Neural cell (in vitro differentiated cells): ENCODE measurements at regions not wholly inside any gene's neighbourhood (a gene's known extent, or its start where the extent isn't known, plus 50 kb on each side); places are given as distances from the start of the nearest gene placed in this dataset.

Experiments
- H2AFZ ChIP-seq: fragments of 200-600, 300-800 bp; sonication (generic), shearing (Covaris generic); 2 replicates; pipeline ENCODE4 v1.6.0; 2014; ENCODE audit warnings: low read depth, mild to moderate bottlenecking, antibody characterized with exemption, low read length, moderate library complexity
- H3F3A ChIP-seq: fragments of 200-600 bp; shearing (Covaris generic); 2 replicates; pipeline ENCODE4 v1.6.1; 2016; ENCODE audit warnings: mild to moderate bottlenecking, moderate library complexity, mixed read lengths, antibody characterized with exemption, low read length; ENCODE audit not compliant: insufficient read depth, poor library complexity, severe bottlenecking
- H3K27ac ChIP-seq: fragments of 200-600, 300-800 bp; sonication (generic), shearing (Covaris generic); 2 replicates; pipeline ENCODE4 v1.5.1; 2014; ENCODE audit warnings: mild to moderate bottlenecking, low read length, moderate library complexity
- H3K27me3 ChIP-seq: fragments of 300-800, 200-600 bp; sonication (generic), shearing (Covaris generic); 2 replicates; pipeline ENCODE4 v1.6.0; 2014; ENCODE audit warnings: mild to moderate bottlenecking, low read depth, low read length, moderate library complexity; ENCODE audit not compliant: insufficient read depth
- H3K36me3 ChIP-seq: fragments of 300-800, 200-600 bp; sonication (generic), shearing (Covaris generic); 2 replicates; pipeline ENCODE4 v1.5.1; 2014; ENCODE audit warnings: mild to moderate bottlenecking, antibody characterized with exemption, low read length, moderate library complexity; ENCODE audit not compliant: insufficient read depth
- H3K4me2 ChIP-seq: fragments of 300-800, 200-600 bp; sonication (generic), shearing (Covaris generic); 2 replicates; pipeline ENCODE4 v1.6.0; 2014; ENCODE audit warnings: mild to moderate bottlenecking, low read length
- H3K4me3 ChIP-seq: fragments of 300-800, 200-600 bp; sonication (generic), shearing (Covaris generic); 2 replicates; pipeline ENCODE4 v1.5.1; 2014; ENCODE audit warnings: mild to moderate bottlenecking, low read length, moderate library complexity
- H3K79me2 ChIP-seq: fragments of 200-600 bp; shearing (Covaris generic); replicated peaks from 2 replicates; pipeline ENCODE4 v1.6.0; 2014; ENCODE audit warnings: mild to moderate bottlenecking, low read length, moderate library complexity; ENCODE audit not compliant: insufficient read depth
- H3K9ac ChIP-seq: fragments of 300-800, 200-600 bp; sonication (generic), shearing (Covaris generic); 2 replicates; pipeline ENCODE4 v1.6.1; 2016; ENCODE audit warnings: mild to moderate bottlenecking, low read length, mixed read lengths
- H3K9me2 ChIP-seq: fragments of 200-600 bp; shearing (Covaris generic); 2 replicates; pipeline ENCODE4 v1.6.1; 2016; ENCODE audit warnings: mild to moderate bottlenecking, low read length, mixed read lengths; ENCODE audit not compliant: insufficient read depth
- H3K9me3 ChIP-seq: fragments of 200-600, 300-800 bp; sonication (generic), shearing (Covaris generic); 2 replicates; pipeline ENCODE4 v1.6.1; 2016; ENCODE audit warnings: mild to moderate bottlenecking, mixed run types, low read length, moderate library complexity, mixed read lengths
- H4K20me1 ChIP-seq: fragments of 200-600 bp; shearing (Covaris generic); 2 replicates; pipeline ENCODE4 v1.6.1; 2016; ENCODE audit warnings: mild to moderate bottlenecking, mixed run types; ENCODE audit not compliant: insufficient read depth
- EP300 ChIP-seq: fragments of 450-650 bp; conservative IDR thresholded peaks from 2 replicates; pipeline ENCODE4 v1.6.1; 2014; ENCODE audit warnings: antibody characterized with exemption, mild to moderate bottlenecking, moderate library complexity; ENCODE audit not compliant: poor library complexity, severe bottlenecking
- EZH2 ChIP-seq: fragments of 200-600, 300-800 bp; shearing (Covaris generic), sonication (generic); IDR thresholded peaks from 2 replicates; pipeline ENCODE4 v1.6.1; 2014; ENCODE audit warnings: antibody characterized with exemption, low read length, borderline replicate concordance, mild to moderate bottlenecking; ENCODE audit not compliant: insufficient read depth, poor library complexity, severe bottlenecking
- MXI1 ChIP-seq: fragments of 450-650 bp; conservative IDR thresholded peaks from 2 replicates; pipeline ENCODE4 v1.6.1; 2014; ENCODE audit warnings: antibody characterized with exemption, mild to moderate bottlenecking; ENCODE audit not compliant: poor library complexity, severe bottlenecking
- POLR2AphosphoS5 ChIP-seq: IDR thresholded peaks from 2 replicates; pipeline ENCODE4 v1.6.1; 2012
- RAD21 ChIP-seq: fragments of 450-650 bp; conservative IDR thresholded peaks from 2 replicates; pipeline ENCODE4 v1.6.1; 2014; ENCODE audit warnings: antibody characterized with exemption, mild to moderate bottlenecking, moderate library complexity
- REST ChIP-seq: IDR thresholded peaks from 2 replicates; pipeline ENCODE4 v1.6.1; 2012; ENCODE audit warnings: borderline replicate concordance
- SMC3 ChIP-seq: fragments of 450-650 bp; conservative IDR thresholded peaks from 2 replicates; pipeline ENCODE4 v1.6.1; 2014; ENCODE audit warnings: antibody characterized with exemption, mild to moderate bottlenecking, moderate library complexity; ENCODE audit not compliant: poor library complexity
- TAF1 ChIP-seq: IDR thresholded peaks from 2 replicates; pipeline ENCODE4 v1.6.1; 2012; ENCODE audit warnings: low read depth
- TF ChIP-seq, protein P1 (sequence below): fragments of 450-650 bp; IDR thresholded peaks from 2 replicates; pipeline ENCODE4 v1.5.1; 2014; ENCODE audit warnings: antibody characterized with exemption, mild to moderate bottlenecking, moderate library complexity; ENCODE audit not compliant: poor library complexity, severe bottlenecking

DNA sequence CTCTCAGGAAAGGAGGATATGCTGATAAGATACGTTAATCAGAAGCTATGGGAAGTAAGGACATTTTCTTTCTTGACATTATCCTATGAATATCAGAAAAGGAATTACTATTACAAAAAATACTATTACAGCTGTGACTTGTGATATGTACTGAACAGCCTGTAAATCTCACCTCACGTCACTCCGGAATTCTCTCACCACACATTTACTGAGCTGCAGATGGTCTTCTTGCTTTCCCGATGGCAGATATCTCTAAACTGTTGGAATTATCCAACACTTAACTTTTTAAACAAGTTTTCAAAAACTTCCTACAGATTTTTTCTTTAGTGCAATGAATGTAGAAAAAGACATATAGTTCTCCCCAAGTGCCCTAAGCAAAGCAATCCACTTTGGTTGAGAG lies 313.4 kb downstream of the GPR37 start:
- H3K27me3 ChIP-seq, result no peaks in the 10 kb centered on the region
- no peaks in the 10 kb centered on the region for H3K9me2 ChIP-seq
- no peaks in the 10 kb centered on the region for H3K79me2 ChIP-seq
- no peaks in the 10 kb centered on the region for H3K36me3 ChIP-seq
- H3K4me2 ChIP-seq, result no peak overlapping the region
- H3F3A ChIP-seq, result no peaks in the 10 kb centered on the region
- H3K4me3 ChIP-seq, result no peak overlapping the region
- no peak overlapping the region for H3K9ac ChIP-seq
- no peak overlapping the region for H3K27ac ChIP-seq
- no peaks in the 10 kb centered on the region for H3K9me3 ChIP-seq
- no peaks in the 10 kb centered on the region for H4K20me1 ChIP-seq
- TF ChIP-seq RAD21 (no peak), EP300 (no peak), MXI1 (no peak), REST (no peak), SMC3 (no peak), POLR2AphosphoS5 (no peak), TAF1 (no peak), EZH2 (no peak)
- TF ChIP-seq, protein P1, sequence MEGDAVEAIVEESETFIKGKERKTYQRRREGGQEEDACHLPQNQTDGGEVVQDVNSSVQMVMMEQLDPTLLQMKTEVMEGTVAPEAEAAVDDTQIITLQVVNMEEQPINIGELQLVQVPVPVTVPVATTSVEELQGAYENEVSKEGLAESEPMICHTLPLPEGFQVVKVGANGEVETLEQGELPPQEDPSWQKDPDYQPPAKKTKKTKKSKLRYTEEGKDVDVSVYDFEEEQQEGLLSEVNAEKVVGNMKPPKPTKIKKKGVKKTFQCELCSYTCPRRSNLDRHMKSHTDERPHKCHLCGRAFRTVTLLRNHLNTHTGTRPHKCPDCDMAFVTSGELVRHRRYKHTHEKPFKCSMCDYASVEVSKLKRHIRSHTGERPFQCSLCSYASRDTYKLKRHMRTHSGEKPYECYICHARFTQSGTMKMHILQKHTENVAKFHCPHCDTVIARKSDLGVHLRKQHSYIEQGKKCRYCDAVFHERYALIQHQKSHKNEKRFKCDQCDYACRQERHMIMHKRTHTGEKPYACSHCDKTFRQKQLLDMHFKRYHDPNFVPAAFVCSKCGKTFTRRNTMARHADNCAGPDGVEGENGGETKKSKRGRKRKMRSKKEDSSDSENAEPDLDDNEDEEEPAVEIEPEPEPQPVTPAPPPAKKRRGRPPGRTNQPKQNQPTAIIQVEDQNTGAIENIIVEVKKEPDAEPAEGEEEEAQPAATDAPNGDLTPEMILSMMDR, result no peak
- H2AFZ ChIP-seq, result no peak overlapping the region

DNA sequence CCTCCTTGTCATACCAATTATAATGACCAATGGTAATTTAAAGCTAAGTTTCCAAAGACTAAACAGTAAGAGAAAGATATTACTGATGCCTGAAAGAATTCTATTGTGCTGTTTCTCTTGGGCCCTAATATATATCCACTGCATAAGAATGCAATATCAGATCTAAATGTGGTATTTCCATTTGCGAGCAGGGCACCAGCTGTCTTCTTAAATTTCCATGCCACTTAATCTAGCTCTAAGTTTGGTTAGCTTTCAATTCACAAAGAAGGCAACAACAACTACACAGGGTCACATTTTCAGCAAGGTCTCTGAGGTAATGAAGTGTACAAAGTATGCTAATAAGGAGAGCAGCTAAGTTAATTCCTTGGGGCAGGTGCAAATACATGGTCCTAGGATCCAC lies 315.7 kb downstream of the GPR37 start:
- Histone ChIP-seq H3K4me3 (no peak overlapping the region), H3K27ac (no peak overlapping the region), H3F3A (no peaks in the 10 kb centered on the region), H3K9ac (no peak overlapping the region), H2AFZ (no peak overlapping the region), H3K27me3 (no peaks in the 10 kb centered on the region), H3K79me2 (no peaks in the 10 kb centered on the region), H3K4me2 (no peak overlapping the region), H3K9me3 (no peaks in the 10 kb centered on the region), H4K20me1 (no peaks in the 10 kb centered on the region), H3K36me3 (no peaks in the 10 kb centered on the region), H3K9me2 (no peaks in the 10 kb centered on the region)
- TF ChIP-seq, protein P1, result no peak
- no peak for TF ChIP-seq MXI1
- no peak for TF ChIP-seq EP300
- TF ChIP-seq REST, result no peak
- no peak for TF ChIP-seq POLR2AphosphoS5
- TF ChIP-seq RAD21, result no peak
- TF ChIP-seq TAF1, result no peak
- TF ChIP-seq SMC3, result no peak
- TF ChIP-seq EZH2, result no peak
